DND-41 (cell line): ENCODE measurements at regions not wholly inside any gene's neighbourhood (a gene's known extent, or its start where the extent isn't known, plus 50 kb on each side); places are given as distances from the start of the nearest gene placed in this dataset.

ENCODE experiments used
- ATAC-seq: fragments of 200-7000 bp; cut with Tn5 transposase; 3 replicates; pipeline ENCODE4 v1.9.1; 2021; ENCODE audit warnings: low read depth; ENCODE audit not compliant: insufficient read depth
- DNase-seq: peaks from one replicate; pipeline ENCODE4 v3.0.0-alpha.2; 2020
- H2AFZ ChIP-seq: 2 replicates; pipeline ENCODE4 v1.6.0; 2012; ENCODE audit warnings: low read depth, low read length
- H3K27ac ChIP-seq: 2 replicates; pipeline ENCODE4 v1.5.1; 2012; ENCODE audit warnings: low read length, inconsistent platforms
- H3K27me3 ChIP-seq: fragments of 200-600 bp; sonication (generic); 2 replicates; pipeline ENCODE4 v1.6.0; 2012; ENCODE audit warnings: low read length, mild to moderate bottlenecking, inconsistent platforms; ENCODE audit not compliant: insufficient read depth, poor library complexity
- H3K36me3 ChIP-seq: 2 replicates; pipeline ENCODE4 v1.5.1; 2012; ENCODE audit warnings: low read length, inconsistent platforms; ENCODE audit not compliant: insufficient read depth
- H3K4me1 ChIP-seq: 2 replicates; pipeline ENCODE4 v1.5.1; 2012; ENCODE audit warnings: mild to moderate bottlenecking, low read length; ENCODE audit not compliant: insufficient read depth
- H3K4me2 ChIP-seq: 2 replicates; pipeline ENCODE4 v1.6.0; 2012; ENCODE audit warnings: mild to moderate bottlenecking, moderate library complexity, low read length, inconsistent platforms; ENCODE audit not compliant: insufficient read depth
- H3K4me3 ChIP-seq, 2 experiments: fragments of 200-600 bp in 1 of 2; shearing (Covaris generic) in 1 of 2; 2 replicates each; pipeline ENCODE4 v1.5.1; 2012 to 2016; ENCODE audit warnings: inconsistent platforms in 2 of 2, low read length in 2 of 2, mild to moderate bottlenecking in 2 of 2, low read depth in 1 of 2, moderate library complexity in 1 of 2
- H3K79me2 ChIP-seq: 2 replicates; pipeline ENCODE4 v1.6.0; 2012; ENCODE audit warnings: low read length, inconsistent platforms; ENCODE audit not compliant: insufficient read depth
- H3K9ac ChIP-seq: 2 replicates; pipeline ENCODE4 v1.6.0; 2012; ENCODE audit warnings: low read depth, mild to moderate bottlenecking, inconsistent platforms, low read length, moderate library complexity
- H3K9me3 ChIP-seq: 2 replicates; pipeline ENCODE4 v1.5.1; 2012; ENCODE audit warnings: low read length, moderate library complexity, mild to moderate bottlenecking, inconsistent platforms; ENCODE audit not compliant: insufficient read depth, severe bottlenecking
- H4K20me1 ChIP-seq: 2 replicates; pipeline ENCODE4 v1.6.0; 2012; ENCODE audit warnings: low read length; ENCODE audit not compliant: insufficient read depth
- CTCF ChIP-seq: IDR thresholded peaks from 2 replicates; pipeline ENCODE4 v1.5.1; 2012; ENCODE audit warnings: borderline replicate concordance, low read length, moderate library complexity, mild to moderate bottlenecking; ENCODE audit not compliant: poor library complexity, severe bottlenecking; ENCODE audit errors: extremely low read depth
- EZH2 ChIP-seq: IDR thresholded peaks from 3 replicates; pipeline ENCODE4 v1.6.1; 2012; ENCODE audit warnings: borderline replicate concordance, low read depth, mild to moderate bottlenecking, moderate library complexity, low read length, inconsistent platforms; ENCODE audit not compliant: severe bottlenecking

- Histone ChIP-seq H3K4me2 (no peak overlapping the region), H3K36me3 (no peaks in the 10 kb centered on the region), H3K4me3 (no peak overlapping the region), H3K9ac (no peak overlapping the region), H3K4me1 (no peaks in the 10 kb centered on the region), H3K9me3 (no peaks in the 10 kb centered on the region), H2AFZ (no peak overlapping the region; the same call in 1 of the 2 replicates), H4K20me1 (no peaks in the 10 kb centered on the region), H3K79me2 (no peaks in the 10 kb centered on the region), H3K27me3 (no peaks in the 10 kb centered on the region), H3K27ac (no peak overlapping the region)
- DNase-seq, result no peak
- ATAC-seq, result no peak
- TF ChIP-seq EZH2, result no peak
- no peak for TF ChIP-seq CTCF
Measured at GRCh38 chr4:25538430-25538829, 117.2 kb upstream of the SLC34A2 start.

DNA sequence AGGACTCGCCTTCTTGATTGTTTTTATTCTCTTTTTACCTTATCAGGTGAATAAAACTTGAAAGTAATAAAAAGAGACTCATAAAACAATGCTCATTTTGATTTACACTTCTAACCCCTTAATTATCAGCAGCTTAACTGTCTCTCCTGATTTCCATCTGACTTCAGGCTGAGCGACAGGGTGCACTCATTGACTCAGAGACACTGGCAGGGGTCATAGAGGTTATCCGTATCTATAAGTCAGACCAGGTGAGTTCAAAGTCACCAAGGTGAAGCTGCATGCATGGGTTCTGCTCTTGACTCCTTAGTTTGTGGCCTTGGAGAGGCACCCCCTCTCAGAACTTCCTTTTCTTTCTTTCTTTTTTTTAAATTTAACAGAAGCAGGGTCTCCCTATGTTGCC lies 116.4 kb upstream of the SLC34A2 start:
- Histone ChIP-seq H2AFZ (no peak overlapping the region), H3K4me3 (no peak overlapping the region), H4K20me1 (no peaks in the 10 kb centered on the region), H3K4me1 (no peaks in the 10 kb centered on the region), H3K36me3 (no peaks in the 10 kb centered on the region), H3K27ac (no peak overlapping the region), H3K9ac (no peak overlapping the region), H3K9me3 (no peaks in the 10 kb centered on the region), H3K79me2 (no peaks in the 10 kb centered on the region), H3K4me2 (no peak overlapping the region), H3K27me3 (no peaks in the 10 kb centered on the region)
- no peak for ATAC-seq
- TF ChIP-seq EZH2 (no peak), CTCF (no peak)
- no peak for DNase-seq

DNA sequence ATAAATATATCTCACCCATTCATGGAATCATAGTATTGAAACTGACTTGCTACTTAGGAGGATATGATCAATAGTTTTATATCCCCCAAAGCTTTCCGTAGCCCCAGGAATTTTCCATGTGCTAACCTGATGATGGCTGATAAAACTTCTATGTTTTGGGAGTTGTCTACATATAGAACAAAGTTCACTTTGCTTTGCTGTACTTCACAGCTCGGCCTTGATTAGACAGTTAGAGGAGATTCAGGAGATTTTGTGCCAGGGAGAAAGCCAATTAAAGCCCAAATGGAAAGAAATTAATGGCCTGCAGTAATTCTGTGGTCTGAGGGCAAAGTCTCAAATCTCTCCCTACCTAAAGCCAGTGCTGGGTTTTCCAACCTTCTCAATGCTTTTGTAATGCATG lies 114.9 kb upstream of the SLC34A2 start:
- no peaks in the 10 kb centered on the region for H3K27me3 ChIP-seq

More for the DNA sequence above, 114.9 kb upstream of the SLC34A2 start:
- Histone ChIP-seq H3K79me2 (no peaks in the 10 kb centered on the region), H3K4me3 (no peak overlapping the region), H3K4me2 (no peak overlapping the region), H3K9me3 (no peaks in the 10 kb centered on the region), H3K9ac (no peak overlapping the region), H4K20me1 (no peaks in the 10 kb centered on the region), H3K27ac (no peak overlapping the region), H2AFZ (no peak overlapping the region), H3K36me3 (no peaks in the 10 kb centered on the region), H3K4me1 (no peaks in the 10 kb centered on the region)
- ATAC-seq (no peak), DNase-seq (no peak)
- TF ChIP-seq CTCF (no peak), EZH2 (no peak)
